ENCODE measurements at regions not wholly inside any gene's neighbourhood (a gene's known extent, or its start where the extent isn't known, plus 50 kb on each side); places are given as distances from the start of the nearest gene placed in this dataset.

GRCh38 chr3:194279701-194280360, 71.3 kb downstream of the CPN2 start:
- no peak for ATAC-seq

GRCh38 chr3:194280777-194281176, 70.4 kb downstream of the CPN2 start:
- no peak for DNase-seq
- ATAC-seq: no peak

More at GRCh38 chr3:194279701-194280360, 71.3 kb downstream of the CPN2 start:
- no peak for DNase-seq

GRCh38 chr3:194281306-194281705, 69.8 kb downstream of the CPN2 start:
- no peak for DNase-seq
- ATAC-seq: no peak

- DNase-seq (no peak), ATAC-seq (no peak)
Measured at GRCh38 chr3:194281766-194282165, 69.4 kb downstream of the CPN2 start.

- ATAC-seq (no peak), DNase-seq (no peak)
Measured at GRCh38 chr3:194282436-194283122, 68.5 kb downstream of the CPN2 start.

GRCh38 chr3:194283221-194284006, 67.7 kb downstream of the CPN2 start:
- ATAC-seq: no peak
- no peak for DNase-seq

- ATAC-seq: no peak
- DNase-seq: no peak
Measured at GRCh38 chr3:194284351-194284750, 66.8 kb downstream of the CPN2 start.

GRCh38 chr3:194285024-194285849, 65.9 kb downstream of the CPN2 start:
- DNase-seq (no peak), ATAC-seq (no peak)

- DNase-seq: no peak
- ATAC-seq: no peak
Measured at GRCh38 chr3:194285850-194286197, 65.3 kb downstream of the CPN2 start.

- DNase-seq (no peak), ATAC-seq (no peak)
Measured at GRCh38 chr3:194286375-194287146, 64.6 kb downstream of the CPN2 start.

- no peak for ATAC-seq
Measured at GRCh38 chr3:194287374-194287773, 63.8 kb downstream of the CPN2 start.

GRCh38 chr3:194287977-194288706, 63.0 kb downstream of the CPN2 start:
- DNase-seq: no peak
- no peak for ATAC-seq

More at GRCh38 chr3:194287374-194287773, 63.8 kb downstream of the CPN2 start:
- no peak for DNase-seq
